PC-3 (cell line): ENCODE measurements at regions not wholly inside any gene's neighbourhood (a gene's known extent, or its start where the extent isn't known, plus 50 kb on each side); places are given as distances from the start of the nearest gene placed in this dataset.

Experiments used
- EZH2 ChIP-seq: fragments of 300-600 bp; sonication (generic); IDR thresholded peaks from one replicate; pipeline ENCODE4 v1.6.1; 2017; ENCODE audit warnings: antibody characterized with exemption, mild to moderate bottlenecking, low read length; ENCODE audit not compliant: unreplicated experiment
- TF ChIP-seq, protein P1 (sequence below): fragments of 300-600 bp; sonication (generic); conservative IDR thresholded peaks from 2 replicates; pipeline ENCODE4 v1.5.1; 2017; ENCODE audit warnings: antibody characterized with exemption, low read depth, mild to moderate bottlenecking, low read length

DNA sequence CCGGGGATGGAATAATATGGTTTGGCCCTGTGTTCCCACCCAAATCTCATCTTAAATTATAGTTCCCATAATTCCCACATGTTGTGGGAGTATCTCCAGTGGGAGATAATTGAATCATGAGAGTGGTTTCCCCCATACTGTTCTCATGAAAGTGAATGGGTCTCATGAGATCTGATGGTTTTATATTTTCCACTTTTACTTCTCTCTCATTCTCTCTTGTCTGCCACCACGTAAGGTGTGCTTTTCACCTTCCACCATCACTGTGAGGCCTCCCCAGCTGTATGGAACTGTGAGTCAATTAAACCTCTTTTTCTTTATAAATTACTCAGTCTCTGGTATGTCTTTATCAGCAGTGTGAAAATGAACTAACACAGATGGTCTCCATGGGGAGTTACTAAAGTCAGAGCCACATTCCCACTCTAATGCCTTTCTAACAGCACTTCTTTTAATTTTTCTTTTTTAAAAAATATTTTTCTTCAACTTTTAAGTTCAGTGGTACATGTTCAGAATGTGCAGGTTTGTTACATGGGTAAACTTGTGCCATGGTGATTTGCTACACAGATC lies 306.6 kb downstream of the DTHD1 start:
- TF ChIP-seq, protein P1, sequence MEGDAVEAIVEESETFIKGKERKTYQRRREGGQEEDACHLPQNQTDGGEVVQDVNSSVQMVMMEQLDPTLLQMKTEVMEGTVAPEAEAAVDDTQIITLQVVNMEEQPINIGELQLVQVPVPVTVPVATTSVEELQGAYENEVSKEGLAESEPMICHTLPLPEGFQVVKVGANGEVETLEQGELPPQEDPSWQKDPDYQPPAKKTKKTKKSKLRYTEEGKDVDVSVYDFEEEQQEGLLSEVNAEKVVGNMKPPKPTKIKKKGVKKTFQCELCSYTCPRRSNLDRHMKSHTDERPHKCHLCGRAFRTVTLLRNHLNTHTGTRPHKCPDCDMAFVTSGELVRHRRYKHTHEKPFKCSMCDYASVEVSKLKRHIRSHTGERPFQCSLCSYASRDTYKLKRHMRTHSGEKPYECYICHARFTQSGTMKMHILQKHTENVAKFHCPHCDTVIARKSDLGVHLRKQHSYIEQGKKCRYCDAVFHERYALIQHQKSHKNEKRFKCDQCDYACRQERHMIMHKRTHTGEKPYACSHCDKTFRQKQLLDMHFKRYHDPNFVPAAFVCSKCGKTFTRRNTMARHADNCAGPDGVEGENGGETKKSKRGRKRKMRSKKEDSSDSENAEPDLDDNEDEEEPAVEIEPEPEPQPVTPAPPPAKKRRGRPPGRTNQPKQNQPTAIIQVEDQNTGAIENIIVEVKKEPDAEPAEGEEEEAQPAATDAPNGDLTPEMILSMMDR = no peak
- no peak for TF ChIP-seq EZH2
